ENCODE measurements at regions not wholly inside any gene's neighbourhood (a gene's known extent, or its start where the extent isn't known, plus 50 kb on each side); places are given as distances from the start of the nearest gene placed in this dataset.

DNA sequence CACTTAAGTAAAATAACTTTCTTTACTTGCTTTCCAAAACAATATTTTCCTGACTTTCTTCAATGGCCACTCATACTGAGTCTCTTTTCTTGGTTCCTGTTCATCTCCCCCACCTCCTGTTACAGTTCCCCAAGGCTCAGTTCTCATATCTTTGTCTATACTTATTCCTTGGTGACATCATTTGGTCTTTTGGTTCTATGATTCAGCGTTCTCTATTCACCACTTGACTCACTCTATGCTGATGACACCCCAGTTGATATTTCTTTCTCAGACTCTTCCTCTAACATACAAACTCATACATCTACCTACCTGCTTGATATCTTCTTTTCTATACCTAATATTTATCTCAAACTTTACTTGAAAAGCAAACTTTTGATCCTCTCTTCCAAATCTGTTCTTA lies 85.0 kb upstream of the P3H2 start:
- TF ChIP-seq, protein P1, sequence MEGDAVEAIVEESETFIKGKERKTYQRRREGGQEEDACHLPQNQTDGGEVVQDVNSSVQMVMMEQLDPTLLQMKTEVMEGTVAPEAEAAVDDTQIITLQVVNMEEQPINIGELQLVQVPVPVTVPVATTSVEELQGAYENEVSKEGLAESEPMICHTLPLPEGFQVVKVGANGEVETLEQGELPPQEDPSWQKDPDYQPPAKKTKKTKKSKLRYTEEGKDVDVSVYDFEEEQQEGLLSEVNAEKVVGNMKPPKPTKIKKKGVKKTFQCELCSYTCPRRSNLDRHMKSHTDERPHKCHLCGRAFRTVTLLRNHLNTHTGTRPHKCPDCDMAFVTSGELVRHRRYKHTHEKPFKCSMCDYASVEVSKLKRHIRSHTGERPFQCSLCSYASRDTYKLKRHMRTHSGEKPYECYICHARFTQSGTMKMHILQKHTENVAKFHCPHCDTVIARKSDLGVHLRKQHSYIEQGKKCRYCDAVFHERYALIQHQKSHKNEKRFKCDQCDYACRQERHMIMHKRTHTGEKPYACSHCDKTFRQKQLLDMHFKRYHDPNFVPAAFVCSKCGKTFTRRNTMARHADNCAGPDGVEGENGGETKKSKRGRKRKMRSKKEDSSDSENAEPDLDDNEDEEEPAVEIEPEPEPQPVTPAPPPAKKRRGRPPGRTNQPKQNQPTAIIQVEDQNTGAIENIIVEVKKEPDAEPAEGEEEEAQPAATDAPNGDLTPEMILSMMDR (IDR thresholded peaks at IDR 0.05) = no peak
- TF ChIP-seq GABPA (IDR thresholded peaks at IDR 0.05; ENCODE audit: low read depth) (no peak), RAD21 (IDR thresholded peaks at IDR 0.05; ENCODE audit: low read length) (no peak), EP300 (IDR thresholded peaks at IDR 0.05; ENCODE audit: borderline replicate concordance in 1 of 2, low read depth in 1 of 2, low read length in 1 of 2) (no peak), SMC3 (IDR thresholded peaks at IDR 0.05; ENCODE audit: low read depth, low read length) (no peak), SIN3A (IDR thresholded peaks at IDR 0.05; ENCODE audit: borderline replicate concordance, low read depth, low read length) (no peak), NRF1 (IDR thresholded peaks at IDR 0.05; ENCODE audit: low read depth, low read length) (no peak), TCF12 (IDR thresholded peaks at IDR 0.05) (no peak)
- TF ChIP-seq, protein P2, sequence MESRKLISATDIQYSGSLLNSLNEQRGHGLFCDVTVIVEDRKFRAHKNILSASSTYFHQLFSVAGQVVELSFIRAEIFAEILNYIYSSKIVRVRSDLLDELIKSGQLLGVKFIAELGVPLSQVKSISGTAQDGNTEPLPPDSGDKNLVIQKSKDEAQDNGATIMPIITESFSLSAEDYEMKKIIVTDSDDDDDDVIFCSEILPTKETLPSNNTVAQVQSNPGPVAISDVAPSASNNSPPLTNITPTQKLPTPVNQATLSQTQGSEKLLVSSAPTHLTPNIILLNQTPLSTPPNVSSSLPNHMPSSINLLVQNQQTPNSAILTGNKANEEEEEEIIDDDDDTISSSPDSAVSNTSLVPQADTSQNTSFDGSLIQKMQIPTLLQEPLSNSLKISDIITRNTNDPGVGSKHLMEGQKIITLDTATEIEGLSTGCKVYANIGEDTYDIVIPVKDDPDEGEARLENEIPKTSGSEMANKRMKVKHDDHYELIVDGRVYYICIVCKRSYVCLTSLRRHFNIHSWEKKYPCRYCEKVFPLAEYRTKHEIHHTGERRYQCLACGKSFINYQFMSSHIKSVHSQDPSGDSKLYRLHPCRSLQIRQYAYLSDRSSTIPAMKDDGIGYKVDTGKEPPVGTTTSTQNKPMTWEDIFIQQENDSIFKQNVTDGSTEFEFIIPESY (IDR thresholded peaks at IDR 0.05; ENCODE audit: borderline replicate concordance, low read depth) = no peak
- TF ChIP-seq, protein P3, sequence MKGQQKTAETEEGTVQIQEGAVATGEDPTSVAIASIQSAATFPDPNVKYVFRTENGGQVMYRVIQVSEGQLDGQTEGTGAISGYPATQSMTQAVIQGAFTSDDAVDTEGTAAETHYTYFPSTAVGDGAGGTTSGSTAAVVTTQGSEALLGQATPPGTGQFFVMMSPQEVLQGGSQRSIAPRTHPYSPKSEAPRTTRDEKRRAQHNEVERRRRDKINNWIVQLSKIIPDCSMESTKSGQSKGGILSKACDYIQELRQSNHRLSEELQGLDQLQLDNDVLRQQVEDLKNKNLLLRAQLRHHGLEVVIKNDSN (IDR thresholded peaks at IDR 0.05; ENCODE audit: borderline replicate concordance, low read depth) = no peak
- TF ChIP-seq, protein P4, sequence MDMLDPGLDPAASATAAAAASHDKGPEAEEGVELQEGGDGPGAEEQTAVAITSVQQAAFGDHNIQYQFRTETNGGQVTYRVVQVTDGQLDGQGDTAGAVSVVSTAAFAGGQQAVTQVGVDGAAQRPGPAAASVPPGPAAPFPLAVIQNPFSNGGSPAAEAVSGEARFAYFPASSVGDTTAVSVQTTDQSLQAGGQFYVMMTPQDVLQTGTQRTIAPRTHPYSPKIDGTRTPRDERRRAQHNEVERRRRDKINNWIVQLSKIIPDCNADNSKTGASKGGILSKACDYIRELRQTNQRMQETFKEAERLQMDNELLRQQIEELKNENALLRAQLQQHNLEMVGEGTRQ (IDR thresholded peaks at IDR 0.05; ENCODE audit: borderline replicate concordance, low read depth, low read length) = no peak
- TF ChIP-seq, protein P5, sequence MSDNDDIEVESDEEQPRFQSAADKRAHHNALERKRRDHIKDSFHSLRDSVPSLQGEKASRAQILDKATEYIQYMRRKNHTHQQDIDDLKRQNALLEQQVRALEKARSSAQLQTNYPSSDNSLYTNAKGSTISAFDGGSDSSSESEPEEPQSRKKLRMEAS (IDR thresholded peaks at IDR 0.05; ENCODE audit: low read depth) = no peak

Data from SK-N-SH (cell line).